ENCODE measurements at regions not wholly inside any gene's neighbourhood (a gene's known extent, or its start where the extent isn't known, plus 50 kb on each side); places are given as distances from the start of the nearest gene placed in this dataset.
"Not testable (repeated sequence)": the region's sequence is repeated elsewhere in the genome, so short reads cannot be mapped to it uniquely, and the experiment has no call there.

GRCh38 chr9:108052431-108053080 is 563.0 kb upstream of the KLF4 start:
- DNase-seq (ENCODE audit: low read depth in 2 of 3, low spot score in 1 of 3) = no peak

GRCh38 chr9:108050894-108051293 is 561.3 kb upstream of the KLF4 start:
- DNase-seq (ENCODE audit: low read depth in 2 of 3, low spot score in 1 of 3) = no peak

GRCh38 chr9:108049671-108050494 is 560.3 kb upstream of the KLF4 start:
- DNase-seq (ENCODE audit: low read depth in 2 of 3, low spot score in 1 of 3) = no peak

GRCh38 chr9:108049026-108049607 is 559.5 kb upstream of the KLF4 start:
- DNase-seq (ENCODE audit: low read depth in 2 of 3, low spot score in 1 of 3) = no peak

- DNase-seq (ENCODE audit: low read depth in 2 of 3, low spot score in 1 of 3) = no peak
Measured at GRCh38 chr9:108048406-108049025, 558.9 kb upstream of the KLF4 start.

GRCh38 chr9:108047777-108048176 is 558.2 kb upstream of the KLF4 start:
- not testable (repeated sequence) for DNase-seq (ENCODE audit: low read depth in 2 of 3, low spot score in 1 of 3)

- no peak for DNase-seq (ENCODE audit: low read depth in 2 of 3, low spot score in 1 of 3)
Measured at GRCh38 chr9:108047264-108047663, 557.7 kb upstream of the KLF4 start.

GRCh38 chr9:108045851-108046250 is 556.3 kb upstream of the KLF4 start:
- DNase-seq (ENCODE audit: low read depth in 2 of 3, low spot score in 1 of 3) = no peak

GRCh38 chr9:108043585-108043984 is 554.0 kb upstream of the KLF4 start:
- DNase-seq (ENCODE audit: low read depth in 2 of 3, low spot score in 1 of 3) = no peak

GRCh38 chr9:108041551-108041950 is 552.0 kb upstream of the KLF4 start:
- no peak for DNase-seq (ENCODE audit: low read depth in 2 of 3, low spot score in 1 of 3)

GRCh38 chr9:108040783-108041182 is 551.2 kb upstream of the KLF4 start:
- DNase-seq (ENCODE audit: low read depth in 2 of 3, low spot score in 1 of 3) = no peak

- no peak for DNase-seq (ENCODE audit: low read depth in 2 of 3, low spot score in 1 of 3)
Measured at GRCh38 chr9:108039493-108039892, 549.9 kb upstream of the KLF4 start.

- no peak for DNase-seq (ENCODE audit: low read depth in 2 of 3, low spot score in 1 of 3)
Measured at GRCh38 chr9:108039012-108039411, 549.4 kb upstream of the KLF4 start.

GRCh38 chr9:108035487-108035886 is 545.9 kb upstream of the KLF4 start:
- no peak for DNase-seq (ENCODE audit: low read depth in 2 of 3, low spot score in 1 of 3)

GRCh38 chr9:108033976-108034964 is 544.7 kb upstream of the KLF4 start:
- DNase-seq (ENCODE audit: low read depth in 2 of 3, low spot score in 1 of 3) = no peak

GRCh38 chr9:108032079-108032478 is 542.5 kb upstream of the KLF4 start:
- DNase-seq (ENCODE audit: low read depth in 2 of 3, low spot score in 1 of 3) = not testable (repeated sequence)

GRCh38 chr9:108031221-108031620 is 541.7 kb upstream of the KLF4 start:
- not testable (repeated sequence) for DNase-seq (ENCODE audit: low read depth in 2 of 3, low spot score in 1 of 3)

- not testable (repeated sequence) for DNase-seq (ENCODE audit: low read depth in 2 of 3, low spot score in 1 of 3)
Measured at GRCh38 chr9:108026718-108027117, 537.1 kb upstream of the KLF4 start.

GRCh38 chr9:108024604-108025003 is 535.0 kb upstream of the KLF4 start:
- DNase-seq (ENCODE audit: low read depth in 2 of 3, low spot score in 1 of 3) = no peak

- DNase-seq (ENCODE audit: low read depth in 2 of 3, low spot score in 1 of 3) = no peak
Measured at GRCh38 chr9:108022246-108022935, 532.8 kb upstream of the KLF4 start.

Measured in stimulated activated CD4-positive, alpha-beta T cell treated with anti-CD3 and anti-CD28 coated beads, Interleukin-12 subunit alpha, Interleukin-12 subunit beta, amount 100 ng/mL, for 48 hours (primary cell).